ENCODE measurements at regions not wholly inside any gene's neighbourhood (a gene's known extent, or its start where the extent isn't known, plus 50 kb on each side); places are given as distances from the start of the nearest gene placed in this dataset.

GRCh38 chr2:16507655-16508489, 157.8 kb downstream of the CYRIA start:
- no peak for DNase-seq (ENCODE audit: low read depth in 2 of 2)

GRCh38 chr2:16506366-16506765, 159.3 kb downstream of the CYRIA start:
- DNase-seq (ENCODE audit: low read depth in 2 of 2): no peak

GRCh38 chr2:16496426-16497388, 168.9 kb downstream of the CYRIA start:
- no peak for DNase-seq (ENCODE audit: low read depth in 2 of 2)

- DNase-seq (ENCODE audit: low read depth in 2 of 2): no peak
Observed at GRCh38 chr2:16495509-16496208, 170.0 kb downstream of the CYRIA start.

- DNase-seq (ENCODE audit: low read depth in 2 of 2): no peak
Observed at GRCh38 chr2:16494836-16495508, 170.7 kb downstream of the CYRIA start.

- no peak for DNase-seq (ENCODE audit: low read depth in 2 of 2)
Observed at GRCh38 chr2:16493788-16494187, 171.8 kb downstream of the CYRIA start.

GRCh38 chr2:16487686-16488085, 177.9 kb downstream of the CYRIA start:
- no peak for DNase-seq (ENCODE audit: low read depth in 2 of 2)

GRCh38 chr2:16485251-16485650, 180.4 kb downstream of the CYRIA start:
- DNase-seq (ENCODE audit: low read depth in 2 of 2): no peak

- DNase-seq (ENCODE audit: low read depth in 2 of 2): no peak
Observed at GRCh38 chr2:16482460-16482859, 183.2 kb downstream of the CYRIA start.

- DNase-seq (ENCODE audit: low read depth in 2 of 2): no peak
Observed at GRCh38 chr2:16481351-16481750, 184.3 kb downstream of the CYRIA start.

- DNase-seq (ENCODE audit: low read depth in 2 of 2): no peak
Observed at GRCh38 chr2:16479721-16480120, 185.9 kb downstream of the CYRIA start.

- no peak for DNase-seq (ENCODE audit: low read depth in 2 of 2)
Observed at GRCh38 chr2:16478434-16479210, 187.0 kb downstream of the CYRIA start.

- DNase-seq (ENCODE audit: low read depth in 2 of 2): no peak
Observed at GRCh38 chr2:16477648-16478047, 188.0 kb downstream of the CYRIA start.

- DNase-seq (ENCODE audit: low read depth in 2 of 2): no peak
Observed at GRCh38 chr2:16476866-16477265, 188.8 kb downstream of the CYRIA start.

- DNase-seq (ENCODE audit: low read depth in 2 of 2): no peak
Observed at GRCh38 chr2:16475986-16476567, 189.6 kb downstream of the CYRIA start.

- no peak for DNase-seq (ENCODE audit: low read depth in 2 of 2)
Observed at GRCh38 chr2:16475586-16475985, 190.0 kb downstream of the CYRIA start.

- DNase-seq (ENCODE audit: low read depth in 2 of 2): no peak
Observed at GRCh38 chr2:16473575-16473974, 192.1 kb downstream of the CYRIA start.

- DNase-seq (ENCODE audit: low read depth in 2 of 2): no peak
Observed at GRCh38 chr2:16470936-16471490, 194.6 kb downstream of the CYRIA start.

GRCh38 chr2:16466821-16467151, 198.8 kb downstream of the CYRIA start:
- no peak for DNase-seq (ENCODE audit: low read depth in 2 of 2)
